SK-N-DZ (cell line): ENCODE measurements at regions not wholly inside any gene's neighbourhood (a gene's known extent, or its start where the extent isn't known, plus 50 kb on each side); places are given as distances from the start of the nearest gene placed in this dataset.
A peak's percentile ranks its signal among the peaks of the same experiment; 100 is the strongest.
"Not testable (repeated sequence)": the region's sequence is repeated elsewhere in the genome, so short reads cannot be mapped to it uniquely, and the experiment has no call there.

Experiments used
- DNase-seq: peaks from one replicate; pipeline ENCODE4 v3.0.0-alpha.2; 2015; ENCODE audit warnings: low spot score

DNA sequence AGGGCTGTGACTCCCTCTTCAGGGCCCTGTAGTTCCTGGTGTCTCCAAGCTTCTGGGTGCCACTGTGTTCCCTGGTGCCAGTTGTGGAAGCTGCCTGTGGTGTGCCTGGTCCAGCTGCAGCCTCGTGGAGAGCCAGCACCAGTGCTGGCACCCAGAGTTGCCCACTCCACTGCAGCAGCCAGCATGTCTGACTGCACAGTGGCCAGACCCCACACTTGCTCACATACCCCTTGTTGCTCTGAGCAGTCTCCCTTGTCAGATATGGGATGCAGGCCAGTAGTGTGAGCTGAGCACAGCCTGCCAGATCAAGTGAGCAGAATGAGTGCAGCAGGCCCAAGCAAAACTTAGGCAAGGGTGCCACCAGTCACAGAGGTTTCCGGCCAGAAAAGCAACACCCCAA is 108.6 kb downstream of the ZMAT1 start:
- DNase-seq, result no peak

DNA sequence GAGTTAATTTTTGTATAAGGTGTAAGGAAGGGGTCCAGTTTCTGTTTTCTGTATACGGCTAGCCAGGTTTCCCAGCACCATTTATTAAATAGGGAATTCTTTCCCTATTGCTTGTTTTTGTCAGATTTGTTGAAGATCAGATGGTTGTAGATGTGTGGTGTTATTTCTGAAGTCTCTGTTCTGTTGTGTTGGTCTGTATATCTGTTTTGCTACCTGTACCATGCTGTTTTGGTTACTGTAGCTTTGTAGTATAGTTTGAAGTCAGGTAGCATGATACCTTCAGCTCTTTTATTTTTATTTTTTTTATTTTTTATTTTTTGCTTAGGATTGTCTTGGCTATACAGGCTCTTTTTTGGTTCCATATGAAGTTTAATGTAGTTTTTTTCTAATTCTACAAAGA is 114.1 kb downstream of the ZMAT1 start:
- not testable (repeated sequence) for DNase-seq

DNA sequence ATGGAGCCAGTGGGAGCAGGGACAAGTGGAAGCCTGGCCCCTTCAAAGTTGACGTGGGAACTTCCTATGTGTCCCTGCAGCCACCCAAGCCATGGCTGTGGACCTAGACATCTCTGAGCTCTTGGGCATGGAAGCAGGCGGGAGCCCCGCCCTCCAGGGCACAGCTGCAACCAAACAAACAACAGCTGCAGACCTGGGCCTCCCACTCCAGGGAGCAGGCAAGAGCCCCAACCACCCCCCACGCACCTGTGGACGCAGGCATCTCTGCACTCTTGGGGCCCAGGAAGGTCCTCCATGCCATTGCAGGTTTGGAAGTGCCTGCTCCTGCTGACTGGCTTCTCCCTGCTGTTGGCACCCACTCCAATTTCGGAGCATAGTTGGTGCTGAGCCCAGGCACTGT is 118.6 kb downstream of the ZMAT1 start:
- DNase-seq, result no peak

DNA sequence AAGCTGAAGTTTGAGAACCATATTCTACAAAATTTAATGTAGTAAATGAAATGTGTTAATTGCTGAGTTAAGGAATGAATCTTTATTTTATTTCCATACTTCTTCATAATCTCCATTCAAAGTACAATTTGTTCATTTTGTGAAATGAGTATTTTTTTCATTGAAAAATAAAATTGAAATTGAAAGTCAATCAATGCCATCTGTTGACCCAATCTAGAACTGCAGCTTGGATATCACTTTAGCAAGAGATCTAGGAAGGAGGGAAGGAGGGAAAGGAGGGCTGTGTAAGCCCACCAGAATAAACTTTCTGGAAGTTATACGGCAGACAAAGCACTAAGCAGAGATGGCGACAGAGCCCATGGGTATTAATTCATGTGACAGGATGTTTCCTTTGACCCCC is 128.4 kb downstream of the ZMAT1 start:
- no peak for DNase-seq

DNA sequence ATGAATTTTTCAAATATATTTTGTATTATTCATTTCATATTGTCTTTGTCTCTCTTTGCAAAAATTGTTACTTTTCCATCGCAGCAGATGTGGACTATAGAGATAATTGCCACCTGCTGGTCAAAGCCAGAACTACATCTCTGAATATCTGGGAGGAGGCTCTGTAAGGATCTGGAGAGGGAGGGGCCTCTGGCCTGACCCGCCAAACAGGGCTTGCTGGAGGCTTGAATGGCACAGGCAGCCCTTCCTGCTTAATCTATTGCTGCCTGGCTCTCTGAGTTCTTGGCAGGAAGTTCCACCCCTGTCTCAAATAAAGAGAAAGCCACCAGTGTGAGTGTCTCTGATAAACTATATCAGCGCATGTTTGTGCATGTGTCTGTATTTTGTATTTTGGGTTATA is 132.4 kb downstream of the ZMAT1 start:
- DNase-seq, result peak; percentile 82

DNA sequence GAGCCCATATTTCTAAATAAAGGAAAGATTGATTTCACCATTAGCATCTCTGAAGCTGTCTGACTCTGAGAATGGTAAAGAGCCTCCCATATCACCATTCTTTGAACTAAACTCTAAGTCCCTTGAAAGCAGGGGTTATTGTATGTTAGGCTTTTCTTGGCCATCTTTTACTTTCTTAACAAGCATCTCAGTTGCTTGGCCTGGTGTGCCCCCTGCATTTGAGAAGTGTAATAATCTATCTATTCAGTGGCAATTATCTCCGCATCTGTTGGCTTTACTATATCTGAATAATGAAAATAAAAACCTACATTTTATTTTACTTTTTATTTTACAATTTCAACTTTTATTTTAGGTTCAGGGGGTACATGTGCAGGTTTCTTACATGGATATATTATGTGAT is 128.3 kb upstream of the ARMCX2 start:
- no peak for DNase-seq

DNA sequence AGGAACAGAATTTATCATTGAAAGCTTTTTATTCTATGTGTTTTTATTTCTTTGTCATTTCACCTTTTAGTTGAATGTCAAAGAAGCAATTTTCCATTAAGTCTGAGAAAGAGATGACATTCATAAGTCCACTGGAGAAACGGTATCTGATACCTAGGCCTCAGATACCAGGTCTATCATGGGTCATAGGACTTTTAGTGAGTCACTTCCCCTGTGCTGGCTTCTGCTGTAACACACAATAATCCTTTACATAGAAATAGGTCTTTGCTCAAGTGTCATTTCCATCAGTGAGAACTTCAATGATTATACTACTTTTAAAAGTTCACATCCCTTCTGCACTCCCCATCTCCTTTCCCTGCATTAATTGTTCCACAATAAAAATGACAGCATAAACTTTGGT is 125.5 kb upstream of the ARMCX2 start:
- no peak for DNase-seq

DNA sequence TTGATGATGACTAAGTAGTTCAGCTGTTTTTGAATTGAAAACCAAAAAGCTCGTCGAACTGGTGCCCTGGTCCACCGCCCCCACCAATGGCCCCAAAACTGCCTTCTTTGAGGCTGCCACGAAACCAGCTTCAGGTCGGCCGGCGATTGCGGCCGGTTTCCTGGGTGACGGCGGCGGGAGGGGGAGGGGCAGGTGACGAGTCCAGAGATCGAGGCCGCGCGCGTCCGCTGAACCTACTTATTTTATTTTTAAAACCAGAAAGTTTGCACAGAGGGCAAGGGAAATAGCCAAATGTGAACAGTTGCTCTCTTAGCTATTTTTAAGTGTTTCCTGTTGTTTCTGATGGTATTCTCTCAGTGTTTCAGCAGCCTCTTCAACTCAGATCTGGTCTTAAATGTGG is 120.8 kb upstream of the ARMCX2 start:
- not testable (repeated sequence) for DNase-seq

DNA sequence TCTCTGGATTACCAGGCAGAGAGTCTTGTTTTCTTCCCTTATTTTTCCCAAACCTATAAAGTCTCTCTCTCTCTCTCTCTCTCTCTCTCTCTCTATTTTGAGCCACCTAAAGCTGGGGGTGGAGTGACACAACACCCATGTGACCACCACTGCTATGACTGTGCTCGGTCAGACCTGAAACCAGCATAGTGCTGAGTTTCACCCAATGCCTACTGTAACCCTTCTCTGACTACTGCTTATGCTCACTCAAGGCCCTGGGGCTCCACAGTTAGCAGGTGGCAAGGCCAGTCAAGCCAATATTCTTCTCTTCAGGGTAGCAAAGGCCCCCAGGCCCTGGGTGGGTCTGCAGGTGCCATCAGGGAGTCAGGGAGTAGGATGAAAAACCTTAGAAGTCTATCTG is 114.7 kb upstream of the ARMCX2 start:
- no peak for DNase-seq

DNA sequence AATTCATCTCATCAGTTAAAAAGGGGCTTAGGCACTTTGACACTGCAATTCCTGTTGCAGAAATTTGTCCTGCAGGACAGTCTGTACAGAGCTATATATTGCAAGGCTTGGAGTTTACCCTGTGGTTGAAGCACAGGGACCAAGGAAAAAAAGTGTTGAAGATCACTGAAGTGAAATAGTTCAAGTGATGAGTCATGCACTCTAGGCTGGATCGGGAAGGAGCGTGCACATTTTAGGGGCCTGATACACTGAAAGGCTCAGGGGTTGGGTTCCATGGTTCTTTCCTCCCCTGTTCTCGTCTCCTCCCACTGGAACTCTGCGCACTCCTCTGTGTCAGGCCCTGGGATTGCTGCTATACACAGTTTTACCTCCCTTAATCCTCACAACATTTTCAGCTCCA is 104.9 kb upstream of the ARMCX2 start:
- no peak for DNase-seq

DNA sequence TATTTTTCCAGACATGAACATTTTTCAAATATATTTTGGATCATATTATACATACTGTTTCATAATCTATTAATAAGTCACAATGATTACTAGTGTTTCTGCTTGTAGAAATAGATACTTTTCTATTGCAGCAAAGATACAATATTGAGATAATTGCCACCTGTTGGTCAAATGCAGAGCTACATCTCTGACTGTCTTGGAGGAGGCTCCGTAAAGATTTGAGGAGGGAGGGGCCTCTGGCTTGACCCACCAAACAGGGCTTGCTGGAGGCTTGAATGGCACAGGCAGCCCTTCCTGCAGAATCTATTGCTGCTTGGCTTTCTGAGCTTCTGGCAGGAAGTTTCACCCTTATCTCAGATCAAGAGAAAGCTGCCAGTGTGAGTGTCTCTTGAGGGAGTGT is 99.3 kb upstream of the ARMCX2 start:
- peak; percentile 7 for DNase-seq

DNA sequence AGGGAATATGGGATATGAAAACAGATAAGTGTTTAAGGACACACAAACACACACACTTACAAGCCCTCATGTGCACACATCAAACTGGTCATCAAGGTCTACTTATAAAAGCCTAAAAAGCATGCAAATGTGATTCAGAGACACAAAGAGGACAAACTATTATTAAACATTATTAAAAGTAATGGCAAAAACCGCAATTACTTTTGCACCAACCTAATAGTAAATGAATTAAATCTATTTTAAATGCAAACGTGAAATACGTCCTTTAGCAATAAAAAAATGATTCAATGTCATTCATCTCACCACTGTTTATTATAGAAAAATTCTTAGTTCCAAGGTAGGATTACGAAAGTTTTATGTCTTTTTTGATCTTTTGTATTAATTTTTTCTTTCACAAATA is 91.1 kb upstream of the ARMCX2 start:
- no peak for DNase-seq

DNA sequence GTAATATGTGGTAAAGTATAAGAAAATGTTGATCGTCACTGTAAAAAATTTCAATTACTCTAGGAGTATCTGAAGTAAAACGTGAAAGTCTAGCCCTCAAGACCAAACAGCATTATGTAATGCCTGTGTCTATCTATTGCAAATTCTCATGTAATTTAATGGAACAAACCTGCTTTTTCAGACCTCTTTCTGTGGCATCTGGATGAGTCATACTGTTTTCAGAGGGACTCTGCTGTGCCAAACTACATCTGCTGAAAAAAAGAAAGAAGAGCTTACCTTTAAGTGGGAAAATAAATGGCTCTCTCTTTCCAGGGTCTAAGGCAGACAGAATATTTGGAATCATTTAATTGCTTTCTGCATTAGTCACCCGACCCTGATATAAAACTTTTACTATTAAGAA is 89.8 kb upstream of the ARMCX2 start:
- no peak for DNase-seq

DNA sequence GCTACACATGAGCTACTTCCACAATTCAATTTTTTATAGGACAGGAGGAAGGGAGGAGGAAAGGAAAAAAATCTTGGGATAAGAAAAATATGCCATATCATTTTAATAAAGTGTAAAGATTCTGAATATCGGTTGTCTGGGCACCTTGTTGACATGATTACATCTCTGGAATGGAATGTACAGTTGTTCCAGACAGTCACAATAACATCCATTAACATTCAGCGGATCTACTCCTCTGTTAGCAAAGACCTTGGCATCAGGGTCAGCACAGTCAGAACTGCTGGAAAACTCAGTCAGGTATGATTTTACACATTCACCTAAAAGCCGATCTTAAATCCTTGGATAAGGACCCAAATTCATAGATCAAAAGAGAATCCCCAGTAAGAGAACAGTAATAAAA is 85.4 kb upstream of the ARMCX2 start:
- no peak for DNase-seq

DNA sequence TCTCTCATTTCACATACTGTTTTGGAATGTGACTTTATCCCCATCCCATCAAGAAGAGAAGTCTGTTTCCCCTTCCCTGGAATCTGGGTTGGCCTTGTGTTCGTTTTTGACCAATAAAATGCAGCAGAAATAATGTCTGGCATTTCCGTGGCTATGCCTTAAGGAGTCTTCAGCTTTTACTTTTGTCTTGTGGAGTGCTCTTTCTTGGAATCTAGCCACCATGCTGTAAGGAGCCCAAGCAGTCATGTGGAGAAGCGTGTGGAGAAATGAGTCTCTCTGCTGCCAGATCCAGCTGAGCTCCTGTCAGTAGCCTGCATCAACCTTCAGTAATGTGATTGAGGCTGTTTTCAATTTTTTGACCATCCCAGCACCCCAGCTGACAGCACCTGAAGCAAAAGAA is 84.4 kb upstream of the ARMCX2 start:
- no peak for DNase-seq

DNA sequence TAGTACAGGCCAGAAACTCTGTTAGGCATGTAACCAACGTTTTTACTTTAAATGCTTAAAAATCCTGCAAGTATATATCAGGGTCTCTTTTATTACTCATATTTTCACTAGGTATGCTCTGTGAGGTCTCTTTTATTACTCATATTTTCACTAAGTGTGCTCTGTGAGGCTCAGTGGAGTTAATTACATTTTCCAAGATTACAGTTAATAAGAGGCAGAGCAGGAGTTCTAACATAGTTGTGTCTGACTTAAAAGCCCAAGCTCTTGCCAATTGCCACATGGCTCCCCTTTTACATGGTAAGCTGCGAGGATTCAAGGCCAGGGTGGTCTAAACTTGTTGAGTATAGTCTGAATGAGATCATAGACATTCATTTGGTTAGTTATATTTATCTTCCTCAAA is 81.0 kb upstream of the ARMCX2 start:
- DNase-seq, result peak; percentile 0

DNA sequence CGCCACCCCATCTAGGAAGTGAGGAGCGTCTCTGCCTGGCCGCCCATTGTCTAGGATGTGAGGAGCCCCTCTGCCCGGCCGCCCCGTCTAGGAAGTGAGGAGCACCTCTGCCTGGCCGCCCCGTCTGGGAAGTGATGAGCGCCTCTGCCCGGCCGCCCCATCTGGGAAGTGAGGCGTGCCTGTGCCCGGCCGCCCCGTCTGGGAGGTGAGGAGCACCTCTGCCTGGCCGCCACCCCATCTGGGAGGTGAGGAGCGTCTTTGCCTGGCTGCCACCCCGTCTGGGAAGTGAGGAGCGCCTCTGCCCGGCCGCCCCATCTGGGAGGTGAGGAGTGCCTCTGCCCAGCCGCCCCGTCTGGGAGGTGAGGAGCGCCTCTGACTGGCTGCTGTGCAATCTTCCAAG is 79.2 kb upstream of the ARMCX2 start:
- not testable (repeated sequence) for DNase-seq

DNA sequence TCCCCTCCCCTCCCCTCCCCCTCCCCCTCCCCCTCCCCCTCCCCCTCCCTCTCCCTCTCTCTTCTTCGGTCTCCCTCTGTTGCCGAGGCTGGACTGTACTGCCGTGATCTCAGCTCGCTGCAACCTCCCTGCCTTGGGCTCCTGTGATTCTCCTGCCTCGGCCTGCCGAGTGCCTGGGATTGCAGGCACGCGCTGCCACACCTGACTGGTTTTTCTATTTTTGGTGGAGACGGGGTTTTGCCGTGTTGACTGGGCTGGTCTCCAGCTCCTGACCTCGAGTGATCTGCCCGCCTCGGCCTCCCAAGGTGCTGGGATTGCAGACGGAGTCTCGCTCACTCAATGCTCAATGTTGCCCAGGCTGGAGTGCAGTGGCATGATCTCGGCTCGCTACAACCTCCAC is 78.8 kb upstream of the ARMCX2 start:
- not testable (repeated sequence) for DNase-seq

DNA sequence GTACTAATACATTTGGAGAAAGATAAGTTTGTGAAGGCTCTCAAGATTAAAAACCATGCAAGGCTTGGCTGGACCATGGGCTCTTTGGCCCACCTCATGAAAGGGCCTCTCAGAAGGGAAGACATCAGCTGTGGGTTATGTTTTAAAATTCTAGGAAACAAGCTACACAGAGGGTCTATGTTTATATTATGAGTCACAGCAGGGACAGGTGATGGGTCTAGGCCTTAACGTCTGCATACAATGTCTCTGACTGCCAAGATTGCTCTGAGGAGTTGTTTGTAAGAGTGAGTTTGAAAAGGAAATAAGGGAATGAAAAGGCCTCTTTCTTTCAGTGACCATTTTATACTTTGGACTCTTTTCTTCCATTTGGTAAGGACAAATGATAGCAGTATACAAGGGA is 77.0 kb upstream of the ARMCX2 start:
- no peak for DNase-seq

DNA sequence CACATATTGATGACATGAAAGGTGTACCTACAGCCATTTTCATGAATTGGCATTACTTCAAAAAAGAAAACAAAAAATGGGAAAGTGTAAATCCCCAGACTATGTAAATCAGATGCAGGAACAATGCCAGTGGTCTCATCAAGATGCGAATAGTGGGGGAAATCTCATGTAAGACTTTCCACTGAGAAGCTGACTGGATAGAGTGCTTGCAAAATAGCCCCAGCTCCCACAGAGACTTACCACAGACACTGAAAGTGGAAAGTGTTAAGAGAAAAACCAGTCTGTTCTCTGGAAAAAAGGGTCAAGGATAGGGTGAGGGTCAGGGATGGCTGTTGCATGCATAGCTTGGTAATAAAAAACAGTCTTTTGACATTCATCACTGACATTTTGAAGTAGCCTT is 73.2 kb upstream of the ARMCX2 start:
- no peak for DNase-seq

DNA sequence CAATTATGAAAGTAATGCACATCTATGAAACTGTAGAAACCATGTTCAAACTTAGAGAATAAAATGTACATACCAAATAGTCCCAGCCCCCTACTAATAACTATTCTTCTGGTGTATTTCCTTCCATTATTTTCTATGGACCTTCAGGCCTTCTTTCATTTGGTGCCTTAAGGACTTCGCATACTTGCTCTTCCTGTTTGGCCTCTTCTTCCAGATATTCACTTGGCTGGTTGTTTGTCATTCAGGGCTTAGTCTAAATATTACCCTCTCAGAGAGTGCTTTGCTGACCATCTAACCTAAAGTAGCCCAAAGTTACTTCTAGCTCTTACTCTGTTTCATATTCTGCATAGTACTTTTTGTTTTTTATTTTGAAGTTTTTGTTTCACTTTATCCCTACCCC is 70.3 kb upstream of the ARMCX2 start:
- DNase-seq, result no peak
